ENCODE measurements at regions not wholly inside any gene's neighbourhood (a gene's known extent, or its start where the extent isn't known, plus 50 kb on each side); places are given as distances from the start of the nearest gene placed in this dataset.

DNA sequence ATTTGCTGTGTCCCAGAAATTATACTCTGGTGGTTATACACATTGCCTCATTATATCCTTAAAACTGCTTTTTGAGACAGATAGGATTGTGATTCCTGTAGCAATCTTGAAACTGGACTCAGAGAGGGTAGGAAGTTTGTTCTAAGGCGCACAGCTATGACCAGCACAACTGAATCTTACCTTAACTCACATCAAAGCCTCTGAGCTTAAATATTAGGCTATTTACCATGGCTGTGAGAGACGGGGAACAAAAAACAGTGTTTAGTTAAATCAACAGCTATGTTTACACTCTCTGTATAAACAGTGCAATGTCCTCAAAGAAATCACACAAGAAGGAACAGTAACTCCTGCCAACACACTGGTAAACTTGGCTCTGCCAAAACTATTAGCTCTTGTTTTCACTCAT is 50.9 kb upstream of the TUT7 start:
- no peak overlapping the region for H3K4me3 ChIP-seq (ENCODE audit: control insufficient read depth, low read depth, low read length)
- TF ChIP-seq, protein P1, sequence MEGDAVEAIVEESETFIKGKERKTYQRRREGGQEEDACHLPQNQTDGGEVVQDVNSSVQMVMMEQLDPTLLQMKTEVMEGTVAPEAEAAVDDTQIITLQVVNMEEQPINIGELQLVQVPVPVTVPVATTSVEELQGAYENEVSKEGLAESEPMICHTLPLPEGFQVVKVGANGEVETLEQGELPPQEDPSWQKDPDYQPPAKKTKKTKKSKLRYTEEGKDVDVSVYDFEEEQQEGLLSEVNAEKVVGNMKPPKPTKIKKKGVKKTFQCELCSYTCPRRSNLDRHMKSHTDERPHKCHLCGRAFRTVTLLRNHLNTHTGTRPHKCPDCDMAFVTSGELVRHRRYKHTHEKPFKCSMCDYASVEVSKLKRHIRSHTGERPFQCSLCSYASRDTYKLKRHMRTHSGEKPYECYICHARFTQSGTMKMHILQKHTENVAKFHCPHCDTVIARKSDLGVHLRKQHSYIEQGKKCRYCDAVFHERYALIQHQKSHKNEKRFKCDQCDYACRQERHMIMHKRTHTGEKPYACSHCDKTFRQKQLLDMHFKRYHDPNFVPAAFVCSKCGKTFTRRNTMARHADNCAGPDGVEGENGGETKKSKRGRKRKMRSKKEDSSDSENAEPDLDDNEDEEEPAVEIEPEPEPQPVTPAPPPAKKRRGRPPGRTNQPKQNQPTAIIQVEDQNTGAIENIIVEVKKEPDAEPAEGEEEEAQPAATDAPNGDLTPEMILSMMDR (IDR thresholded peaks at IDR 0.05; ENCODE audit: control insufficient read depth, insufficient read depth, low read depth, low read length, missing control alignments), result no peak
- no peak for DNase-seq (ENCODE audit: low read depth)

All from AG09309 (cell line).